K562 (cell line): ENCODE measurements at regions not wholly inside any gene's neighbourhood (a gene's known extent, or its start where the extent isn't known, plus 50 kb on each side); places are given as distances from the start of the nearest gene placed in this dataset.

Experiments
- ATAC-seq: fragments of 200-7000 bp; cut with Tn5 transposase; 3 replicates; pipeline ENCODE4 v1.9.1; 2020; ENCODE audit warnings: moderate library complexity
- BruUV-seq: library from RNA; stranded (reverse); fragments of 400-500 nt; replicated peaks from 2 replicates; lab custom pipeline; 2021; lab: Mats Ljungman, UMichigan
- CTCF ChIA-PET: fragments of 300-600 bp; formaldehyde crosslinking; extraction: SDS; loops from one replicate; lab custom pipeline; 2021; ENCODE audit warnings: low intra/inter-chr PET ratio; lab: Yijun Ruan, JAX
- POLR2A ChIA-PET: fragments of 300-600, 350-650 bp; sonication (Branson Sonifier 250); formaldehyde crosslinking; extraction: SDS; loops from one replicate; lab custom pipeline; 2021; ENCODE audit warnings: antibody characterized with exemption, inconsistent platforms; lab: Yijun Ruan, JAX
- DNase-seq, 4 experiments: peaks; one replicate each; pipeline versions ENCODE4 v3.0.0 to v3.0.0-alpha.2; 2011 to 2018; ENCODE audit warnings: low spot score in 3 of 4, mixed read lengths in 3 of 4; ENCODE audit errors: extremely low read depth in 1 of 4
- FAIRE-seq: peaks from 2 replicates; lab custom pipeline; 2011; peaks lifted over from hg19 to GRCh38; lab: Jason Lieb, UNC
- H2AFZ ChIP-seq: 2 replicates; pipeline ENCODE4 v1.6.0; 2011; ENCODE audit warnings: low read depth, low read length, control low read depth, inconsistent platforms
- H3K27ac ChIP-seq: fragments of 200-600 bp; 3 replicates; pipeline ENCODE4 v1.8.0; 2011; ENCODE audit warnings: low read depth, mild to moderate bottlenecking, control low read depth, inconsistent platforms, low read length, moderate library complexity, mixed read lengths; ENCODE audit errors: extremely low read depth
- H3K27me3 ChIP-seq, 2 experiments: fragments of 300-600 bp in 1 of 2; 2 replicates in 1 of 2; 3 replicates in 1 of 2; pipeline versions ENCODE4 v1.6.0 to v1.8.0; 2011; ENCODE audit warnings: inconsistent platforms in 2 of 2, low read length in 2 of 2, mild to moderate bottlenecking in 1 of 2, mixed read lengths in 1 of 2, moderate library complexity in 1 of 2; ENCODE audit not compliant: control insufficient read depth in 2 of 2, insufficient read depth in 2 of 2
- H3K36me3 ChIP-seq: fragments of 300-600 bp; 3 replicates; pipeline ENCODE4 v1.8.0; 2011; ENCODE audit warnings: mild to moderate bottlenecking, low read length, inconsistent platforms; ENCODE audit not compliant: control insufficient read depth, insufficient read depth
- H3K4me1 ChIP-seq, 2 experiments: fragments of 200-600 bp in 1 of 2; replicated peaks in 1 of 2; 2 replicates in 1 of 2; 3 replicates in 1 of 2; pipeline versions ENCODE4 v1.5.1 to v1.8.0; 2011; ENCODE audit warnings: inconsistent platforms in 2 of 2, low read length in 2 of 2, mild to moderate bottlenecking in 1 of 2, mixed read lengths in 1 of 2, moderate library complexity in 1 of 2; ENCODE audit not compliant: control insufficient read depth in 2 of 2, insufficient read depth in 2 of 2
- H3K4me2 ChIP-seq: 2 replicates; pipeline ENCODE4 v1.6.1; 2011; ENCODE audit warnings: low read length, control low read depth, inconsistent platforms, mixed read lengths; ENCODE audit not compliant: insufficient read depth
- H3K4me3 ChIP-seq: fragments of 200-600 bp; sonication (generic), shearing (Covaris generic); 2 replicates; pipeline ENCODE4 v1.5.1; 2016; ENCODE audit warnings: control low read depth, inconsistent platforms
- H3K79me2 ChIP-seq: fragments of 200-600 bp; 3 replicates; pipeline ENCODE4 v1.8.0; 2011; ENCODE audit warnings: low read length, inconsistent platforms; ENCODE audit not compliant: control insufficient read depth, insufficient read depth
- H3K9ac ChIP-seq, 2 experiments: 2 replicates each; pipeline versions ENCODE4 v1.6.0 to v1.6.1; 2011; ENCODE audit warnings: low read depth in 2 of 2, low read length in 2 of 2, control low read depth in 1 of 2, inconsistent platforms in 1 of 2, mild to moderate bottlenecking in 1 of 2, mixed read lengths in 1 of 2; ENCODE audit not compliant: insufficient read depth in 1 of 2
- H3K9me1 ChIP-seq: one replicate; pipeline ENCODE4 v1.6.0; 2011; ENCODE audit warnings: inconsistent platforms, mild to moderate bottlenecking, low read length, moderate library complexity; ENCODE audit not compliant: control insufficient read depth, insufficient read depth
- H3K9me3 ChIP-seq: replicated peaks from 2 replicates; pipeline ENCODE4 v1.5.1; 2011; ENCODE audit warnings: low read depth, low read length, inconsistent platforms; ENCODE audit not compliant: control insufficient read depth, insufficient read depth
- H4K20me1 ChIP-seq: replicated peaks from 2 replicates; pipeline ENCODE4 v1.6.1; 2011; ENCODE audit warnings: low read length, inconsistent platforms, mixed read lengths; ENCODE audit not compliant: control insufficient read depth, insufficient read depth
- C11orf30 ChIP-seq: fragments of 450-650 bp; IDR thresholded peaks from 2 replicates; pipeline ENCODE4 v1.6.1; 2016; ENCODE audit warnings: low read depth, mild to moderate bottlenecking
- CBX2 ChIP-seq: fragments of 200-600 bp; sonication (generic); IDR thresholded peaks from one replicate; pipeline ENCODE4 v1.6.1; 2012; ENCODE audit warnings: mild to moderate bottlenecking, low read length, inconsistent platforms; ENCODE audit not compliant: insufficient read depth, poor library complexity, severe bottlenecking
- ELF1 ChIP-seq: fragments of 200-800 bp; sonication (Bioruptor generic); IDR thresholded peaks from 2 replicates; pipeline ENCODE4 v1.6.1; 2016; ENCODE audit warnings: missing genetic modification characterization, missing compliant biosample characterization
- MAFF ChIP-seq: IDR thresholded peaks from 2 replicates; pipeline ENCODE4 v1.6.1; 2012; ENCODE audit warnings: low read length, improper control_type of control experiment
- MAFG ChIP-seq: fragments of 450-650 bp; conservative IDR thresholded peaks from 2 replicates; pipeline ENCODE4 v1.6.1; 2016; ENCODE audit warnings: missing genetic modification characterization, missing compliant biosample characterization
- MAFK ChIP-seq: IDR thresholded peaks from 2 replicates; pipeline ENCODE4 v1.6.1; 2011; ENCODE audit warnings: low read length, improper control_type of control experiment
- NR1H2 ChIP-seq: sonication (generic); formaldehyde crosslinking; IDR thresholded peaks from 2 replicates; pipeline ENCODE4 v1.4.0; 2020; ENCODE audit warnings: mild to moderate bottlenecking, missing genetic modification reagents
- POLR2A ChIP-seq: fragments of 450-650 bp; conservative IDR thresholded peaks from 2 replicates; pipeline ENCODE4 v1.6.1; 2016
- ZNF280B ChIP-seq: fragments of 250-450 bp; sonication (Bioruptor Pico); IDR thresholded peaks from 2 replicates; pipeline ENCODE4 v1.5.1; 2021; ENCODE audit warnings: mild to moderate bottlenecking
- ZNF316 ChIP-seq: fragments of 450-650 bp; IDR thresholded peaks from 2 replicates; pipeline ENCODE4 v1.6.1; 2016
- ZNF507 ChIP-seq: conservative IDR thresholded peaks from 2 replicates; pipeline ENCODE4 v1.6.1; 2017; ENCODE audit warnings: missing genetic modification characterization, missing compliant biosample characterization
- WGBS: fragments of 100-300 bp; shearing (Covaris generic); methylation state at CpG from one replicate; pipeline ENCODE4 v1.1.6; 2016; ENCODE audit warnings: low coverage, mixed read lengths; ENCODE audit not compliant: insufficient coverage; ENCODE audit errors: missing lambda C conversion rate; 5-methylcytosine and 5-hydroxymethylcytosine counted together
- in situ Hi-C: fragments of 300-500 bp; cut with MboI; formaldehyde crosslinking; loops from 4 replicates; pipeline ENCODE4 v1.15.0; 2018; ENCODE audit warnings: inconsistent platforms, mixed read lengths
- intact Hi-C: fragments of 100-400 bp; cut with micrococcal nuclease; formaldehyde crosslinking; loops from 2 replicates; pipeline ENCODE4 v1.14.2; 2022

GRCh38 chr4:28690890-28691289 lies 1830.2 kb downstream of the STIM2 start:
- no peak for FAIRE-seq
- BruUV-seq: no TSS peak
- H3K4me1 ChIP-seq: no peaks in the 10 kb centered on the region
- no peaks in the 10 kb centered on the region for H3K9me3 ChIP-seq
- in situ Hi-C loops (no loop called here), intact Hi-C loops (no loop called here)
- H3K36me3 ChIP-seq: no peaks in the 10 kb centered on the region
- H3K27me3 ChIP-seq: no peaks in the 10 kb centered on the region
- TF ChIP-seq NR1H2 (CRISPR knock-in tag) (no peak), ZNF280B (CRISPR knock-in tag) (no peak), POLR2A (no peak), MAFG (tag) (peak; percentile 29; the same call in 1 of the 2 replicates), ZNF507 (tag) (no peak), MAFK (peak; percentile 33; the same call in 1 of the 2 replicates), C11orf30 (0 out of 2 replicates have a peak, but pooled peaks have one; percentile 7), ZNF316 (peak; percentile 68; the same call in 1 of the 2 replicates), ELF1 (tag) (no peak), CBX2 (no peak), MAFF (peak; percentile 35; the same call in 1 of the 2 replicates)
- no peak overlapping the region for H3K4me3 ChIP-seq
- no peak overlapping the region for H2AFZ ChIP-seq
- H3K9me1 ChIP-seq: no peaks in the 10 kb centered on the region
- ATAC-seq: no peak
- WGBS: 0% methylated on average over 1 of the region's 1 CpG
- H3K79me2 ChIP-seq: no peaks in the 10 kb centered on the region
- no peaks in the 10 kb centered on the region for H4K20me1 ChIP-seq
- no peak for DNase-seq
- POLR2A ChIA-PET: no interaction called here
- H3K27ac ChIP-seq: no peak overlapping the region
- CTCF ChIA-PET: no interaction called here
- no peak overlapping the region for H3K9ac ChIP-seq
- no peak overlapping the region for H3K4me2 ChIP-seq
